ENCODE measurements at regions not wholly inside any gene's neighbourhood (a gene's known extent, or its start where the extent isn't known, plus 50 kb on each side); places are given as distances from the start of the nearest gene placed in this dataset.
"Not testable (repeated sequence)": the region's sequence is repeated elsewhere in the genome, so short reads cannot be mapped to it uniquely, and the experiment has no call there.

DNA sequence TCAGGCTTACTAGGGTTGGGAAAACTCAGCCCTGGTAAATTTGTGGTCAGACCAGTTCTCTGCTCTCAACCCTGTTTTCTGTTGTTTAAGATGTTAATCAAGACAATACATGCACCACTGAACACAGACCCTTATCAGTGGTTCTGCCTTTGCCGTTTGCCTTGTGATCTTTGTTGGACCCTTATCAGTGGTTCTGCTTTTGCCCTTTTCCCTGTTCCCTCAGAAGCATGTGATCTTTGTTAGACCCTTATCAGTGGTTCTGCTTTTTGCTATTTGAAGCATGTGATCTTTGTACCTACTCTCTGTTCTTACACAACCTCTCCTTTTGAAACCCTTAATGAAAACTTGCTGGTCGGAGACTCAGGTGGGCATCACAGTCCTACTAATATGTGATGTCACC is 133.9 kb upstream of the NBPF11 start:
- not testable (repeated sequence) for TF ChIP-seq POLR2A, CTCF, POLR2AphosphoS5 (IDR thresholded peaks at IDR 0.05)

Data from breast epithelium (tissue), 3 donors.